ENCODE measurements at regions not wholly inside any gene's neighbourhood (a gene's known extent, or its start where the extent isn't known, plus 50 kb on each side); places are given as distances from the start of the nearest gene placed in this dataset.

GRCh38 chr12:5170844-5171243, 127.2 kb downstream of the KCNA5 start:
- TF ChIP-seq CTCF (conservative IDR thresholded peaks at IDR 0.05; ENCODE audit: low read length) = no peak
- TF ChIP-seq EZH2phosphoT487 (IDR thresholded peaks at IDR 0.05; ENCODE audit: borderline replicate concordance, low read depth, low read length) = no peak

Data from OCI-LY7 (cell line).